A172 (cell line): ENCODE measurements at regions not wholly inside any gene's neighbourhood (a gene's known extent, or its start where the extent isn't known, plus 50 kb on each side); places are given as distances from the start of the nearest gene placed in this dataset.
"Not testable (repeated sequence)": the region's sequence is repeated elsewhere in the genome, so short reads cannot be mapped to it uniquely, and the experiment has no call there.

Source experiments
- DNase-seq: peaks from one replicate; pipeline ENCODE4 v3.0.0-alpha.2; 2015; ENCODE audit warnings: low spot score

GRCh38 chr2:234406085-234406484 lies 90.8 kb downstream of the ARL4C start:
- DNase-seq, result no peak

- no peak for DNase-seq
Measured at GRCh38 chr2:234405462-234405861, 91.4 kb downstream of the ARL4C start.

DNA sequence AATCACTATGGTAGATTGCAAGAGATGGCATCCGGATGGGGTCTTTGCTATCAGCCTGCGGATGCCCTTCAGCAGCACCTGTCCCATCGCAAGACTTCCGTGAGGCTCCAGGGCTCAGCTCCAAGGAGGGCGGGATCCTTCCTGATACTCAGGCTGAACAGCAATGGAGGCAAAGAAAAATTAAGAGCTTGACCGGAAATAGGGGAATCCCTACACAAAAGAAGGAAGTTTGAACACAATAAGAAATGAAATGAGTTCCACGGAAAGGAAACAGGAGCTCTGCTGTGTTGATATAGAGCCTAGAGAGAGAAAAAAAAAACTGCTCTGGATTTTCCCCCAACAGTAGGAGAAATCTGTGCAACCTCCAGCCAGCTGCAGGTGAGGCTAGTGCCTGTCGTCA lies 91.9 kb downstream of the ARL4C start:
- no peak for DNase-seq

DNA sequence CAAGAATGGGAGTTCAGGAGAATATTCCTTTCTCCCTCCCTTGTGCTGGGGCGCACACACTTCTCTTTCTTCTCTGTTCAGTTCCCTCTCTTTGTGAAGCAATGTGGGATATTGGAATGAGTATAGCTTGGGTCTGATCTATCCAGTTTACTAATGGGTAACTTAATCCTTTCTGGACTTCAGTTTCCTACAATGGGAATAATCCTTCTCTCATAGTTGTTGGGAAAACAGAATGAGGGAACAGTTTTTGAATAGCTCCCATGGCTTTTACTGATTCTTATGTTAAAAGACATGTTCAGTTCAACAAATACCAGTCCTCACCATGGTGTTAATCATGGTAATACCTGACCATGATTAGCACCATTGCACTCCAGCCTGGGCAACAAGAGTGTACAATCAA lies 93.1 kb downstream of the ARL4C start:
- DNase-seq, result no peak

- DNase-seq, result peak; percentile 43
Measured at GRCh38 chr2:234403074-234403473, 93.8 kb downstream of the ARL4C start.

DNA sequence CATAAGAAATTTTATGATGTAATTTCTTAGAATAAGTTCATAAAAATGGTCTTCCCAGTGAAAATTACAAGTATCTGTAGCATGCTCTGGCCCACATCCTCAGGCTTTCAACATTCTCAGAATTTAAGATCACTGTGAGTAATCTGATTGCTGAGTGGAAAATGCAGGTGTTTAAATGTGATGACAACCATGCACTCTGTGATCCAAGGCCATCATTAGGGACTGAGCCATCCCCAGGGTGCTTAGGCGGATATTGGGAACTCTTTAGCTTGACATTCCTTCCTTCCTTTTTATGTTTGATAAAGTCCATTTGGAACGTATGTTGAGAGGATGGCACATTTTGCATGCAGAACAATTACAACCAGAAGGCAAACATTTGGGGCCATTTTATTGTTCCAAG lies 95.5 kb downstream of the ARL4C start:
- no peak for DNase-seq

GRCh38 chr2:234399451-234400246 lies 97.2 kb downstream of the ARL4C start:
- no peak for DNase-seq

DNA sequence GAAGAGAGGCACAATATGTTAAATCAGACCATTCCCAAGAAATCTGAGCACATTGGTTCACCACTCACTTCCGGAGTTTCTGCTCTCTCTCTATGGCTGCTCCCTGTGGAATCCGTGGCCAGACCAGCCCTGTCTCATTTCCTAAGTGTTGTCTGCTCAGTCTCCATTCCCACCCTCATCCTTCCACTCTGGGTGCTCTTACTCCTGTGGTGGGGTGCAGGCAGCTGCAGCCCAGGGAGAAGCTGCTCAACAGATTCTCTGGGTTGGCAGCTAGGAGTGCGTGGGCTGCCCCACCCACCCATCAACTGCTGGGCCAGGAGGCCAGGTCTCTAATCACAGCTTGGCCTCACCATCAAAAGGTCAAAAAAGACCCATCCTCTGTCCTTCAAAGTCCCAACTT lies 98.3 kb downstream of the ARL4C start:
- no peak for DNase-seq

DNA sequence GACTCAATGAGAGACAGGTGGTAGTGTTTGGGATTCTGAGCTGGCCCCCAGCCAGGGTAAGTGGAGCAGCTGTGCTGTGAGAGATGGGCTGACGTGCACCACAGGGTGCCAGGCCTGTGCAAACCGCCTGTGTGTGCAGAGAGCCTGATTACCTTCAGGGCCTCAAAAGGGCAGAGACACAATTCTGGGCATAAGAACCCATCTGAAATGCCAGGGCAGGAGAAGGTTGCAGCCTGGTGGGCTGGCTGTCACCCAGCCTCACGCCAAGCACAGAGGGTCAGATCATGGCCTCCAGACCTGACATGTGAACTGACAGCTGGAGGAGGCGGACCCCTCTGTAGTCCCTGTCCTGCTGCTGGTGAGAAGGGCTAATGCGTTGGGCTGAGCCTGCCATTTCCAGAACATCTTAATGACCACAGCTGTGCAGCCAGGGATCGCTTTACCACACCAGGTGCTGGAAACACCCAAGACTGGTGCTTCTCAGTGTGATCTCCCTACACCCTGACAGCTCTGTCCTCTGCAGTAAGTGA lies 100.9 kb downstream of the ARL4C start:
- DNase-seq, result no peak

DNA sequence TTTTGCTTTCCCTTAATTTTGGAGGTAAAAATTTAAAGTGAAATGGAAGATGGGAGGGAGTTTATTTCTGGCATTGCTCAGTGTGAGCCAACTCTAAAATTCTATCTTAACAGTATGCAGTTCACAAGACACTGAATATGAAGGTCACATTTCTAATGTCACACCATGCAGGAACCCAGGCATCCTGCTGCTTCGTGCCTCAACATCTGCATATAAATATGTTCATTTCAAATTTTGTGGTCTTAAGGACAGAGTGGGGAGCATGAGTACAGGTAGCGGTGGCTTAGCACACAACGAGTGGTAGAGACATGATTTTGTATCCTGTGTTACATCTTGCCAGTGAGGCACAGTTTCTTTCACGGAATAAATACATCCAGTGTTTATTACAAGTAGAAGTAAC lies 102.4 kb downstream of the ARL4C start:
- DNase-seq, result no peak

DNA sequence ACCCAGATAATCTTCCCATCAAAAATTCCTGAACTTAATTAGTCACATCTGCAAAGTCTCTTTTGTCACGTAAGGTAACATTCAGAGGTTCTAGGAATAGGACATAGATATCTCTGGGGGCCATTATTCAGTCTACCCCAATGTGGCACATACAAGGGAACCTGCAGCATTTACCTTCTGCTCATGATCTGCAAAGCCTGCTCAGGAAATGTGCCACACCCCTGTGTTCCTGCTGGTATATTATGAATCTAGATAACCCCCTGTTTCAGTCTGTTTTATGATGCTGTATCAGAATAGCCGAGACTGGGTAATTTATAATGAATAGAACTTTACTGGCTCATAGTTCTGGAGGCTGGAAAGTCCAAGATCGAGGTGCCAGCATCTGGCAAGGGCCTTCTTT lies 103.5 kb downstream of the ARL4C start:
- no peak for DNase-seq

DNA sequence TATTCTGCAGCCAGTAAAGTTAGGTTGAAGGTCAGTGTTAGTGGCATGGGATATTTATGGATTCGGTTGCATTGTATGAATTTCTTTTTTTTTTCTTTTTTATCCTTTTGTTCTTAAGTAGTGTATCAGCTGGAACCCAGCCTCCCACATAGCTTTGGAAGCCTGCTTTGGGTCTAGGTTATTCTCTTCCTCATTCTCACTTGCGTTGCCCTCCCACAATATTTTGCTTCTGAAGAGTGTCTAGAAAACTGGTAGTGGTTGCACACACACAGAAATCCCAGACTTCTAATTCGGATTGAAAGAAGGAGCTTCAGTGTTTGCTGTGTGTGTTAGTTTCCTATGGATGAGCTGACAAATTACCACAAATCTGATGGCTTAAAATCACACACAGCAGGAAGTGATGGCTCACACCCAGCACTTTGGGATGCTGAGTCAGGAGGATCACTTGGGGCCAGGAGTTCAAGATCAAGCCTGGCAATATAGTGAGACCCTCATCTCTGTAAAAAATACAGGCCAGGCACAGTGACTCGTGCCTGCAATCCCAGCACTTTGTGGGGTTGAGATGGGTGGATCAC lies 104.8 kb downstream of the ARL4C start:
- DNase-seq, result no peak

DNA sequence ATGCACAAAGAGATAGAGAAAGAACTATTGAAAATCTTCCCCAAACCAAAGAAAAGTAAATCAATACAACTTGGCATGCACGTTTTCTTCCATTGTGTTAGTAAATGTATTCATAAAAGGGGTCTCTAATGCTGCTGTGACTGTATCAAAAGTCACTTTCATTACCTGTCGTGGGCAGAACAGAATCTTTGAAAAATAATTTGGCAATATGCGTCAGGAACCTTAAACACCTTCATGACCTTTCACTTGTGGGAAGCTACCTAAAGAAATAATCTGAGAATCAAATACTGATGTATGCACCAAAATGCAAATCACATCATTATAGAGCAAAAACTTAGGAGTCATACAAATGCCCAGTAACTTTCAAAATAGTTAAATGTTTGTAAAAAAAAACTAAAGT lies 105.3 kb downstream of the ARL4C start:
- DNase-seq, result no peak

GRCh38 chr2:234389661-234390060 lies 107.2 kb downstream of the ARL4C start:
- DNase-seq, result not testable (repeated sequence)

DNA sequence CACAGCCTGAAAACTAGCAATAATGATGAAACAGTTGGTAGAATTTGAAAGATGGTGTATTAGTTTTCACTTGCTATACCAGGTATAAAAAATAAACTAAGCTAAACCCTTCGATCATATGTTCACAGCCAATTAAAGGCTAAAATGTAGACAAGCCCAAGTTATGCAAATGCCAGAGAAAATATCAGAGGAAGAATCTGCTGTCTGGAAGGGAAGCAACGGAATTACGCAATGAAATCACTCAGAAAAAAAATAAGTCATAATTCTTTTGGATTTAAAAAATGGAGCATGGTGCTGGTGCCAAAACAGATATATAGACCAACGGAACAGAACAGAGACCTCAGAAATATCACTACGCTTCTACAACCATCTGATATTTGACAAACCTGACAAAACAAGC lies 108.3 kb downstream of the ARL4C start:
- DNase-seq, result no peak

GRCh38 chr2:234386971-234387370 lies 109.9 kb downstream of the ARL4C start:
- DNase-seq, result no peak

- no peak for DNase-seq
Measured at GRCh38 chr2:234382131-234382530, 114.8 kb downstream of the ARL4C start.

DNA sequence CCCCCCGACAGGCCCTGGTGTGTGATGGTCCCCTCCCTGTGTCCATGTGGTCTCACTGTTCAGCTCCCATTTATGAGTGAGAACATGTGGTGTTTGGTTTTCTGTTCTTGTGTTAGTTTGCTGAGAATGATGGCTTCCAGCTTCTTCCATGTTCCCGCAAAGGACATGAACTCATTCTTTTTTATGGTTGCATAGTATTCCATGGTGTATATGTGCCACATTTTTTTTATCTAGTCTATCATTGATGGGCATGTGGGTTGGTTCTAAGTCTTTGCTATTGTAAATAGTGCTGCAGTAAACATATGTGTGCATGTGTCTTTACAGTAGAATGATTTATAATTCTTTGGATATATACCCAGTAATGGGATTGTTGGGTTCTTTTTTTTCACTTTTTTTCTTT lies 117.9 kb downstream of the ARL4C start:
- not testable (repeated sequence) for DNase-seq

GRCh38 chr2:234378440-234378839 lies 118.4 kb downstream of the ARL4C start:
- DNase-seq, result no peak

- DNase-seq, result peak; percentile 67
Measured at GRCh38 chr2:234377761-234378391, 119.0 kb downstream of the ARL4C start.

- DNase-seq, result no peak
Measured at GRCh38 chr2:234376229-234376628, 120.7 kb downstream of the ARL4C start.

DNA sequence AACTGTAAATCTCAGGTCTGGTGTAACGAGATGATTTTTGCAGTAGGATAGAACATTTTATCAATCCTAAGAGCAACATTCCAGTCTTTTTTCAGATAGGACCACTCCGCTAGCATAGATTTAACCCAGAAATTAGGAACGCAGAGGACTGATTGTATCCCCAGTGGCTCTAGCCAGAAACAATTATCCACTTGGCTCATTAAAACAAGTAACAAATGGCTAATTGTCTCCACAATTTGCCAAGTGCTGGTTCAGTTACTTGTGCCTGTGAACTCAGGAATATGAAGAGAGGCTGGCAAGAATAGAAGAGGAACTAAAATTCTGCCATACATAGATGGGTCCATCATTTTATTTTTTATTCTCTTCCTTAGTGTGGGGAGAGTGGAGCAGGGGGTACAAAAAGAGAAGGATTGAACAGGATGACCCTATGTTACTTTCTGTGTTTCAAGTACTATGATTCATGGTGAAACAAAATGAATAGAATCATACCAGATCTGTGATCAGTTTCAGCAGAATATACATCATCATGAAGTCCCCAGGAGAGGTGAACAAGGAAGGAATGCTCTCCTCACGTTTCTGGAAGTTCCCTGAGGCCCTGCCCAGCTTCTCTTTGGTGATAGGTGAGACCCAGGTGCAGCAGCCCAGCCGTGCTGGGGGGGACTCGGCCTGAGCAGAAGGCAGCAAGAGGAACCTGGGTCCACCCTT lies 121.6 kb downstream of the ARL4C start:
- DNase-seq, result no peak
